SKM-1 (cell line): ENCODE measurements at regions not wholly inside any gene's neighbourhood (a gene's known extent, or its start where the extent isn't known, plus 50 kb on each side); places are given as distances from the start of the nearest gene placed in this dataset.

Experiments used
- DNase-seq: peaks from one replicate; lab custom pipeline; 2025; ENCODE audit not compliant: unreplicated experiment; lab: John Stamatoyannopoulos, UW

GRCh38 chr1:192943522-192943921 is 115.6 kb downstream of the UCHL5 start:
- DNase-seq = no peak

GRCh38 chr1:192945390-192946130 is 113.6 kb downstream of the UCHL5 start:
- DNase-seq = no peak

GRCh38 chr1:192949783-192950182 is 109.4 kb downstream of the UCHL5 start:
- DNase-seq = no peak

- DNase-seq = no peak
Observed at GRCh38 chr1:192950926-192951325, 108.2 kb downstream of the UCHL5 start.

GRCh38 chr1:192951691-192952460 is 107.3 kb downstream of the UCHL5 start:
- no peak for DNase-seq

- DNase-seq = no peak
Observed at GRCh38 chr1:192952646-192953045, 106.5 kb downstream of the UCHL5 start.

GRCh38 chr1:192954705-192955265 is 104.4 kb downstream of the UCHL5 start:
- no peak for DNase-seq

- no peak for DNase-seq
Observed at GRCh38 chr1:192958350-192958749, 100.8 kb downstream of the UCHL5 start.

GRCh38 chr1:192958871-192959270 is 100.3 kb downstream of the UCHL5 start:
- DNase-seq = no peak

- DNase-seq = no peak
Observed at GRCh38 chr1:192959657-192960186, 99.4 kb downstream of the UCHL5 start.
